HCT116 (cell line): ENCODE measurements at regions not wholly inside any gene's neighbourhood (a gene's known extent, or its start where the extent isn't known, plus 50 kb on each side); places are given as distances from the start of the nearest gene placed in this dataset.

ENCODE experiments used
- ATAC-seq: fragments of 200-7000 bp; cut with Tn5 transposase; 2 replicates; pipeline ENCODE4 v1.9.1; 2020; ENCODE audit warnings: mild to moderate bottlenecking, moderate library complexity
- BruUV-seq: library from RNA; stranded (reverse); fragments of 400-500 nt; replicated peaks from 2 replicates; lab custom pipeline; 2021; lab: Mats Ljungman, UMichigan
- CTCF ChIA-PET: fragments of 300-600 bp; sonication (Branson Sonifier 250); formaldehyde crosslinking; loops from one replicate; lab custom pipeline; 2021; ENCODE audit warnings: antibody characterized with exemption; lab: Charles Lee
- POLR2A ChIA-PET: fragments of 300-600, 350-600 bp; sonication (Branson Sonifier 250); formaldehyde crosslinking; loops from one replicate; lab custom pipeline; 2021; ENCODE audit warnings: antibody characterized with exemption; lab: Charles Lee
- RAD21 ChIA-PET, 2 experiments: fragments of 300-600 bp; sonication (Branson Sonifier 250); formaldehyde crosslinking; loops; one replicate each; lab custom pipeline; 2023; ENCODE audit warnings: low total read pairs in 2 of 2; ENCODE audit not compliant: uncharacterized antibody in 2 of 2, unreplicated experiment in 2 of 2, low non-redundant PET in 1 of 2; lab: Charles Lee
- DNase-seq: peaks from one replicate; pipeline ENCODE4 v3.0.0-alpha.2; 2010; ENCODE audit warnings: low read depth, low spot score
- H2AFZ ChIP-seq: fragments of 200-600 bp; shearing (Covaris generic), sonication (generic); 2 replicates; pipeline ENCODE4 v1.6.1; 2017; ENCODE audit warnings: low read depth, mixed run types, mixed read lengths, antibody characterized with exemption, low read length; ENCODE audit not compliant: poor library complexity, severe bottlenecking
- H3K27ac ChIP-seq: 2 replicates; pipeline ENCODE4 v1.5.1; 2012; ENCODE audit warnings: low read depth, low read length
- H3K27me3 ChIP-seq: fragments of 200-600 bp; sonication (generic); 2 replicates; pipeline ENCODE4 v1.6.1; 2016; ENCODE audit warnings: mixed run types, low read length, mixed read lengths; ENCODE audit not compliant: insufficient read depth
- H3K36me3 ChIP-seq, 2 experiments: fragments of 200-500 bp in 1 of 2; fragments of 200-600 bp in 1 of 2; sonication (Bioruptor generic) in 1 of 2; sonication (generic) in 1 of 2; 2 replicates each; pipeline versions ENCODE4 v1.5.1 to v1.6.1; 2014 to 2016; ENCODE audit warnings: low read length in 2 of 2, inconsistent platforms in 1 of 2, mixed read lengths in 1 of 2, mixed run types in 1 of 2; ENCODE audit not compliant: insufficient read depth in 2 of 2, control insufficient read depth in 1 of 2
- H3K4me1 ChIP-seq, 2 experiments: fragments of 200-600 bp in 1 of 2; sonication (generic) in 1 of 2; 2 replicates each; pipeline versions ENCODE4 v1.5.1 to v1.6.1; 2012 to 2017; ENCODE audit warnings: low read length in 2 of 2, inconsistent platforms in 1 of 2, mild to moderate bottlenecking in 1 of 2, mixed read lengths in 1 of 2, mixed run types in 1 of 2, moderate library complexity in 1 of 2; ENCODE audit not compliant: insufficient read depth in 2 of 2, control insufficient read depth in 1 of 2
- H3K4me2 ChIP-seq: fragments of 200-600 bp; sonication (generic); 2 replicates; pipeline ENCODE4 v1.6.1; 2017; ENCODE audit warnings: mixed run types, low read length, mixed read lengths
- H3K4me3 ChIP-seq, 2 experiments: fragments of 200-600 bp in 1 of 2; sonication (generic) in 1 of 2; replicated peaks in 1 of 2; 2 replicates each; pipeline ENCODE4 v1.5.1; 2011 to 2016; ENCODE audit warnings: low read length in 2 of 2, control low read depth in 1 of 2, low read depth in 1 of 2, mild to moderate bottlenecking in 1 of 2, mixed read lengths in 1 of 2, mixed run types in 1 of 2
- H3K79me2 ChIP-seq: fragments of 200-600 bp; sonication (generic); 2 replicates; pipeline ENCODE4 v1.6.1; 2017; ENCODE audit warnings: mild to moderate bottlenecking, mixed run types, low read length, moderate library complexity, mixed read lengths; ENCODE audit not compliant: insufficient read depth
- H3K9ac ChIP-seq: fragments of 200-600 bp; sonication (generic); 2 replicates; pipeline ENCODE4 v1.6.1; 2016; ENCODE audit warnings: low read length, mixed read lengths
- H3K9me2 ChIP-seq: fragments of 200-600 bp; sonication (generic), shearing (Covaris generic); 2 replicates; pipeline ENCODE4 v1.6.1; 2017; ENCODE audit warnings: mixed run types, mild to moderate bottlenecking, moderate library complexity; ENCODE audit not compliant: insufficient read depth
- H3K9me3 ChIP-seq, 2 experiments: fragments of 200-500 bp in 1 of 2; fragments of 200-600 bp in 1 of 2; sonication (Bioruptor generic) in 1 of 2; sonication (generic) in 1 of 2; 2 replicates each; pipeline ENCODE4 v1.6.1; 2014 to 2017; ENCODE audit warnings: low read length in 2 of 2, mixed read lengths in 2 of 2, inconsistent platforms in 1 of 2, low read depth in 1 of 2, mild to moderate bottlenecking in 1 of 2, mixed run types in 1 of 2, moderate library complexity in 1 of 2; ENCODE audit not compliant: control insufficient read depth in 1 of 2, insufficient read depth in 1 of 2
- H4K20me1 ChIP-seq: fragments of 200-600 bp; sonication (generic), shearing (Covaris generic); 2 replicates; pipeline ENCODE4 v1.6.1; 2017; ENCODE audit warnings: mixed run types, mild to moderate bottlenecking, moderate library complexity; ENCODE audit not compliant: insufficient read depth
- EGR1 ChIP-seq: IDR thresholded peaks from 2 replicates; pipeline ENCODE4 v1.6.1; 2012; ENCODE audit warnings: low read depth
- EZH2phosphoT487 ChIP-seq: fragments of 200-600 bp; IDR thresholded peaks from 2 replicates; pipeline ENCODE4 v1.6.1; 2018; ENCODE audit warnings: antibody characterized with exemption, borderline replicate concordance
- POLR2AphosphoS5 ChIP-seq: IDR thresholded peaks from 2 replicates; pipeline ENCODE4 v1.6.1; 2011; ENCODE audit warnings: mild to moderate bottlenecking, low read depth, low read length, moderate library complexity
- intact Hi-C: fragments of 100-400 bp; cut with micrococcal nuclease; formaldehyde crosslinking; loops from 2 replicates; pipeline ENCODE4 v1.10.0; 2022
- TF ChIP-seq, protein P1 (sequence below), 3 experiments: fragments of 200-600 bp in 1 of 3; sonication (generic) in 1 of 3; IDR thresholded peaks in 2 of 3; conservative IDR thresholded peaks in 1 of 3; 2 replicates each; pipeline ENCODE4 v1.5.1; 2012 to 2017; ENCODE audit warnings: low read depth in 2 of 3, low read length in 2 of 3, antibody characterized with exemption in 1 of 3, borderline replicate concordance in 1 of 3, control low read depth in 1 of 3, mild to moderate bottlenecking in 1 of 3, mixed read lengths in 1 of 3, mixed run types in 1 of 3, moderate library complexity in 1 of 3; ENCODE audit not compliant: insufficient read depth in 1 of 3

DNA sequence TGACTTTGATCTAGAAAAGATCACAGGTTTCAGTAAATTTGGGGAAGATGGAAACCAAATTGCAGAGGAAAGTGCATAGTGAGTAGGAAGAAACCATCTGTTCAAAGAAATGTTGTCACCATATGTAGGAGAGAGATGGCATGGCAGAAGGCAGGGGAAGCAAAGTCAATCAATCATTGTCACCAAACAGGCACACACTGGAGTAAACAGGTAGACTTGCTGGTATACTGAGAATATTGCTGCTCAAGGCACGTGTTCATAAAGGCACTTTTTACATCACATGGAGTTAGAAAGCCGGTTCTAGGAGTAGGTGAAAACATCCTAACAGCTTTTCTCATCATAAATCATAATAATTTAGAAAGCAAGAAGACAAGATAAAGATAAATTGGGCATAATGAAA is 550.5 kb upstream of the FAT1 start:
- BruUV-seq, result no TSS peak
- Histone ChIP-seq H3K4me2 (no peak overlapping the region), H2AFZ (no peak overlapping the region), H3K9ac (no peak overlapping the region), H3K9me3 (no peaks in the 10 kb centered on the region), H3K79me2 (no peaks in the 10 kb centered on the region), H3K27ac (no peak overlapping the region), H3K4me3 (no peak overlapping the region), H3K4me1 (no peaks in the 10 kb centered on the region), H3K27me3 (no peaks in the 10 kb centered on the region), H3K9me2 (no peaks in the 10 kb centered on the region), H4K20me1 (no peaks in the 10 kb centered on the region), H3K36me3 (no peaks in the 10 kb centered on the region)
- no peak for TF ChIP-seq EGR1
- TF ChIP-seq, protein P1, sequence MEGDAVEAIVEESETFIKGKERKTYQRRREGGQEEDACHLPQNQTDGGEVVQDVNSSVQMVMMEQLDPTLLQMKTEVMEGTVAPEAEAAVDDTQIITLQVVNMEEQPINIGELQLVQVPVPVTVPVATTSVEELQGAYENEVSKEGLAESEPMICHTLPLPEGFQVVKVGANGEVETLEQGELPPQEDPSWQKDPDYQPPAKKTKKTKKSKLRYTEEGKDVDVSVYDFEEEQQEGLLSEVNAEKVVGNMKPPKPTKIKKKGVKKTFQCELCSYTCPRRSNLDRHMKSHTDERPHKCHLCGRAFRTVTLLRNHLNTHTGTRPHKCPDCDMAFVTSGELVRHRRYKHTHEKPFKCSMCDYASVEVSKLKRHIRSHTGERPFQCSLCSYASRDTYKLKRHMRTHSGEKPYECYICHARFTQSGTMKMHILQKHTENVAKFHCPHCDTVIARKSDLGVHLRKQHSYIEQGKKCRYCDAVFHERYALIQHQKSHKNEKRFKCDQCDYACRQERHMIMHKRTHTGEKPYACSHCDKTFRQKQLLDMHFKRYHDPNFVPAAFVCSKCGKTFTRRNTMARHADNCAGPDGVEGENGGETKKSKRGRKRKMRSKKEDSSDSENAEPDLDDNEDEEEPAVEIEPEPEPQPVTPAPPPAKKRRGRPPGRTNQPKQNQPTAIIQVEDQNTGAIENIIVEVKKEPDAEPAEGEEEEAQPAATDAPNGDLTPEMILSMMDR (IDR thresholded peaks at IDR 0.05 in 2 of 3, conservative IDR thresholded peaks at IDR 0.05 in 1 of 3; ENCODE audit: borderline replicate concordance in 1 of 3, insufficient read depth in 1 of 3, low read depth in 2 of 3, low read length in 2 of 3), result no peak
- no peak for ATAC-seq
- ChIA-PET CTCF (no interaction called here), POLR2A (no interaction called here), RAD21 (no interaction called here)
- intact Hi-C loops, result no loop called here
- DNase-seq, result no peak

DNA sequence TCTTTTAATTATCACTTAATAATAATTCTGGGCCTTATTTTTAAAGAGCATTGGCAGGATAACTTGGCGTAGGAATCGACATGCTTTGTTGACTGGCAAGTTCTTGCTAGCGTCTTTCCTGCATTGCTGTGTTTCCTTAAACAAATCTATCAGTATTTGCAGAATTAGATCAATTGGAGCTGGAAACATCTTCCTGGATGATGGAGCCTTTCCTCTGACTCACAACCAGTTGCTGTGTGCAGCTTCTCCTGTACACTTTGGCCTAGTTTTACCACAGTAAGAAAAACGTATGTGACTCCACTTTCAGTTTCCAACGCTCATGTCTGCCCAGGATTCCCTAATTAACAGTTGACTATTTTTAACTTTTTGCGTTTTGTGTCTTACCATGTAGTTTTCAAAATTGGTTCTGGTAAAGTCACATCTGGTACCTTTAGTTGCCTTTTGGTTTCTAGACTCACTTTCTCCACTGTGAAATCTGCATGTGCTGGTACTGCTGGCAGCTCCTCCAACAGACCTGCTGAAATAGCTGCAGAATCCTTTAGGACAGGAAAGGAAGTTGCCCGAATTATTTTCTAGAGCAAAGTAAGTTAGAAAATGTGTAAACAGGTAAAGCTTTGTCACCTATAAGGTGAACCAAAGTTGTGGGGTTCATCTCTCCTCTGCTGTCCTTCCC is 553.2 kb upstream of the FAT1 start:
- Histone ChIP-seq H3K27ac (no peak overlapping the region), H3K79me2 (no peaks in the 10 kb centered on the region), H3K4me3 (no peak overlapping the region), H3K4me2 (no peak overlapping the region), H2AFZ (no peak overlapping the region), H3K9me3 (no peaks in the 10 kb centered on the region), H3K4me1 (no peaks in the 10 kb centered on the region), H3K27me3 (no peaks in the 10 kb centered on the region), H4K20me1 (no peaks in the 10 kb centered on the region)
- ChIA-PET CTCF (no interaction called here), RAD21 (no interaction called here)
- intact Hi-C loops, result no loop called here
- BruUV-seq, result no TSS peak
- no peak for ATAC-seq
- no peak for TF ChIP-seq EZH2phosphoT487
- no peak for TF ChIP-seq POLR2AphosphoS5
- TF ChIP-seq, all 23 proteins: peak for 0
- Histone ChIP-seq H3K9ac (no peak overlapping the region), H3K36me3 (no peaks in the 10 kb centered on the region), H3K9me2 (no peaks in the 10 kb centered on the region)
- no peak for DNase-seq
- POLR2A ChIA-PET, result no interaction called here
